ENCODE measurements at regions not wholly inside any gene's neighbourhood (a gene's known extent, or its start where the extent isn't known, plus 50 kb on each side); places are given as distances from the start of the nearest gene placed in this dataset.

DNA sequence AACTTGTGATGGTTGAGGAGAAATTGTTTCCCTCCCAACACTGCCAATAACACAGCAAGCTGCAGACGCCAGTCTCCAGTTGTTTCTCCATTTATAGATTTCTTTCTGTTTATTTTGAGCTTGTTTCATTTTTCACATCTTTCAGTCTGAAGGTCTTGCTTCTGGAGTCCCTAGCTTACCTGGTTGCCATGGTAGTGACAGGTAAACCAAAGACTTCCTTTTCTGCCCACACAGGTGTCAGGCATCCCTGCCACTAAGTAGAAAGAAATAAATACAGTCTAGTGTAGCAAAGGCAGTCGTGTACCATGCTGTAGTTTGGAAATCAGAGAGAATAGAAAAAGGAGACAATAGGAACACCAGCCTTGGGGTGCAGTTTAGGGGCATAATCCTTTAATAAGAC, 82.8 kb downstream of the MARCHF4 start:
- DNase-seq (no peak), ATAC-seq (no peak)
- intact Hi-C loops (cut with DNase I) = no loop called here

DNA sequence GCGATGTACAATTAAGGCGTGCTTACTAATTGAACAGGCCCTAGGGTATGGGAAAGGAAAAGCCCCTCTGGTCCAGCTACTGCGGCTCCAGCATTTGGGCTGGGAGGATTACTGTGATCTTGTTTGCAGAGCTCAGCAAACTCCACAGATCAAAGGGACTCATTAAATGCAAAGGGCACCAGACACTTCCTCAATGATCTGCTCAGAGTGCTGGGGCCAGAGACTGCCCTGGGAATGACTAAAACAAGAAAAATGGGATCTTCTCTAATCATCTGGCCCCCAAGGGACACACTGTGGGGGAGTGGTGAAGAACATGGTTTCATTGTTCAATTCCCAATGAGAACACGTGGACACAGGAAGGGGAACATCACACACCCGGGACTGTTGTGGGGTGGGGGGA, 85.0 kb downstream of the MARCHF4 start:
- ATAC-seq = no peak
- intact Hi-C loops (cut with DNase I) = no loop called here
- DNase-seq = no peak

DNA sequence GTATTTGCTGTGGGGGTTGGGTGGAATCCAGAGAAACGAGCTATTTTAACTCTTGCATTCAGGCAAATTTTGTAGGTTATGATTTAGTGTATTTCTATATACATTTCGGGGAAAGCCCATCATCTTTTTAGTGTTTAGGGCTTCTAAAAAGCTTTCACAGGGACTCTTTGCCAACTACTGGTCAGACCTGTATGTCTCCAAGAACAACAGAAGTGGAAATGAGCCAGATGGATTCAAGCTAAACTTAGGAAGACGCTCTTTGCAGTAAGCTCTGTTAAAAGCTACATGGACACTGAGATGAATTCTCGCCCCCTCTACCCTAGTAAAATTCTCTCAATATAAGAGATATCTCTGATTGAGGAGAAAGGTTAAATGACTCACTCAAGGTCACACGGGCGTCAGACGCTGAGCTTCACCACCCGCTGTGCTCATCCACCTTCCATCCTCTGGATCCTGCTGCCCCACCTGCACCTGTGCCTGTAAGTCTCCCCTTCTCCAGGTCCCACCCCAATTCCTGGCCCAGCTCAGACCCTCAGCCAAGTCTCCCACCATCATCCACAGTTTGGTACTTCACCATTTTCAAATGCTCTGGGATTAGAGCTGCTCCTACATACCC, 85.6 kb downstream of the MARCHF4 start:
- no peak for DNase-seq

DNA sequence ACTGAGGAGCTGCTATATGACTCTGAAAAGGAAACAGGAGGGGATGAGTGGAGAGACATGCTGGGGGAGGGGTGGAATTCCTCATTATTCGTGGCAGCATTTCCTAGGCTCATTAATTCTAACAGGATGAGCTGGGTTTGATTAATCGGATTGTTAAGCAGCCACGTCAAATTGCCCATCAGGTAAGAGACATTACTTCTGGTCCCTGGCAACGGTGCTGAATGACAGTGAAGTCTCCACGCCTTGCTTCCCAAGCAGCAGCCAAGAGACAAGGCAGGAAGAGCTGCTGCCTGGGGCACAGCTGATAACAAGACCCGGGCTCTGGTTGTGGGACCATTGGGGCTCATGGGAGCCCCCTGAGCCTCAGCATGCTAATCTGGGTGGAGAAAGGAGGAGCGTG, 86.6 kb downstream of the MARCHF4 start:
- intact Hi-C loops (cut with DNase I) = no loop called here
- DNase-seq (no peak), ATAC-seq (no peak)

More for the DNA sequence above, 85.6 kb downstream of the MARCHF4 start:
- no peak for ATAC-seq
- intact Hi-C loops (cut with DNase I) = no loop called here

DNA sequence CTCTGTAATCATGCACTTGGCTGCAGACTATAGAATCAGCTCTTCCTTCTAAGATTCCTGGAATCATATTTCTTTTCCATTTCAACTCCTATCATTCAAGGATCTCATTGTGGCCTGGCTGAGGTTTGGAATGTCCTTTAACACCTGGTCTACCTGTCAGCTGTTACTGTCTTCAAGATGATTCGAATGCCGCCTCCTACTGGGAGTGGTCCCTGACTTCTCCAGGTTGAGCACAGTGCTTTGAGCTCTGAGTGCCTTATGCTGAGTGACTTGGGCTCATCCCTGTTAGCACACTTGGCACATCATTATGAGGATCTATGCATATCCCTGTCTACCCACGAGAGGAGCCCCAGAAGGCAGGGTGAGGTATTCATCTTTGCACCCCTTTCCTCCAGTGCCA, 87.6 kb downstream of the MARCHF4 start:
- DNase-seq (no peak), ATAC-seq (no peak)
- intact Hi-C loops (cut with DNase I) = no loop called here

DNA sequence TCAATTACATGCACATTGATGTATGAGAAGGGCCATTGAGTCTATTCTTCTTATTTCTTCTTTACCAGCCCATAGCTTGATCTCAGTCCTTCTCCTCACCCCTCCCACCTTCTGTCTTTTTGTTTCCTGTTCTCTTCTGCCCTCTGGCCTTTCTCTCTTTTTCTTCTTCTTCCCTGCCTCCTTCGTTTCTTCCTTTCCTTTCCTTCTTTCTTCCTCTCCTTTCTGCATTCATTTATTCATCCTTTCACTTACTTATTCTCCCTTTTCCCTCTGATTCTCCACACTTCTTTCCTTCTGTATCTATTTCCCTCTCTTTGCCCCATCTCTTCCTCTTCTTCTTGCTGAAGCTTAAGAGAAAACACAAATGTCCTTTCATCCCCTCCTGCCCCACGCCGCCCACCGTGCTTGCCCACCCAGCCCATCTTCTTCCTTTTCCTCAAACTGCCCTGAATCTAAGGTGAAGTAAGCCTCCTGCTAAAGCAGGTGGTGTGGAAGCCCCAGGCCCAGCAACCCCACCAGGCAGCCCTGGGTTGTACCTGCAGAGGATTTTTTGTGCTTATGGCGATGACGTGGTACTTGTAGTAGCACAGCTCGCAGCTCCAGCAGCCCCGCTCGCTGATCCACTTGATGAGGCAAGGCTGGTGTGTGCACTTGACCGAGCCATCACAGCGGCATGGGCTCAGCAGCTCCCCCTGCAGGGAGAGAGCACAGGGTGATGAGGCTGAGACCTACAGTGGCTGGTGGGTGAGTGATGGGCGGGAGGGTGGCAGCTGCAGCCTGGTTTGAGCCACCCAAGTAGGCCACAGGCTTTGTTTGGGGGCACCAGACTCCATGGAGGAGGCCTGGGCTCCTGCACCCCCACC, 89.0 kb downstream of the MARCHF4 start:
- DNase-seq (no peak), ATAC-seq (no peak)
- intact Hi-C loops (cut with DNase I) = no loop called here

DNA sequence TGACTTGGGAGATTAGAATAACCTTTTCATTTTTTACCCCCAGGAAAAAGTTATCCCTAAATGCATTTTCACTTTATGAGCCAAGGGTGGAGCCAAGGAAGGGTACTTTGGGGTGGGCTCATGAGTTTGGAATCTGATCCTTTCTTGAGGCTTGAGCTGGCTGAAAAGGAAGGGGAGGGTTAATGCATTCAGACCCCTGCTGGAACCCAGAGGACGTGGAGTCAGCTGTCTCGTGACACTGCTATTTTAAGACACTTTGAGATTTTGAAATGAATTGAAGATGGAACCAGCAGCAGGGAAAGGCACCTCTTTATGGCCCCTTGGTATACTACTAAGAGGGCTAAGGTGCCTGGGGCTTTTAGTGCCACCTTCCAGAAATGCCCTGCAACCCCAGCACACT, 90.4 kb downstream of the MARCHF4 start:
- intact Hi-C loops (cut with DNase I) = no loop called here
- ATAC-seq = no peak
- no peak for DNase-seq

DNA sequence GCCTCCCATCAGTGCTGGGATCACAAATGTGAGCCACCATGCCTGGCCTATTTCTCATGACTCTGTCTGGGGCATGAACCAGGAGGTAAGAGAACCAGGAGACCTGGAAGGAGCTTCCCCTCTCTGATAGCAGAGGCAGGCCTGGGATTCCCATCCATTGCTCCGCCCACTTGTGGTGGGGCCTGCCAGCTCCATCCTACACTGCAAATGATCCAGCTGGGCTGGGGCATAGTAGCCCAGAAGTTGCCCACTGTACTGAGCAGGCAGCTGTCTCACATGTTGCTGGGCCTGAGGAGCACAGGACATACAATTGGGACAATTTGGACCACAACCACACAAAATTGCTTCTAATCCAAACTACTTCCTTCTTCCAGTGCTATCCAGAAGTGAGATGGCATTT, 91.0 kb downstream of the MARCHF4 start:
- no peak for DNase-seq

DNA sequence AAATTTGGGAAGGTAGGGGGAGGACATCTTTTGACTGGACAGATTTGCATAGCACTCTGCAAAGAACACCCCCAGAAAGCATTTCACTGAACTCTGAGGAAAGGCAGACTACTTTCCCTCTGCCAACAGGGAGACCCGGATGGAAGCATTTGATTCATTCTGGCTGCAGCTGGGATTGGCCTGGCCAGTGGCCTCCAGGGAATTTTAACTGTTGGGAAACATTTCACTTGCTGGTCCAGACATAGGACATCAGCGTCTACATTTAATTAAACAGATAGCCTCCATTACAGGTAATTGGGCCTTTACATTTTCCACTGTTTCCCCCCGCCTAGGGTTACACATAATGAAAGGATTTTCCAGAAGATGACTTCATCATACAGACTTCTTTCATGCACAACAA, 92.8 kb downstream of the MARCHF4 start:
- intact Hi-C loops (cut with DNase I) = no loop called here
- ATAC-seq (peak; percentile 19 to 68), DNase-seq (no peak)

More for the DNA sequence above, 91.0 kb downstream of the MARCHF4 start:
- intact Hi-C loops (cut with DNase I) = no loop called here
- ATAC-seq = no peak

DNA sequence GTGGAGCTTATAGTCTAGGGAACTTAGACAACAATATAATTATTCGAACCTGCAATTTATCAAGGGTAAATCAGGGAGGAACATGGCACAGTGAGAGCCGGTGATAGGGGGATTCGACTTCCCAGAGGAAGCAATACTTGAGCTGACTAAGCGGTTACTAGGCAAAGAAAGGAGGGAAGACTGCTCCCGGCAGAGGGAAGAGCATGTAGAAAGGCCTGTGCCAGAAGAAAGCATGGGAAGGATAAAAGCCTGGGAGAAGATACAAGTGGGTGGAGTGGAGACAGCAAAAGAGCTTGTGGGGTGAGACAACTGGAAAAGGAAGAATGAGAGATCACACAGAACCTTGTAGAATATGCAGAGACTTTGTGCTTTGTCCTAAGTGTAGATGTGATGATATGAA, 93.3 kb downstream of the MARCHF4 start:
- DNase-seq (no peak), ATAC-seq (no peak)
- intact Hi-C loops (cut with DNase I) = no loop called here

DNA sequence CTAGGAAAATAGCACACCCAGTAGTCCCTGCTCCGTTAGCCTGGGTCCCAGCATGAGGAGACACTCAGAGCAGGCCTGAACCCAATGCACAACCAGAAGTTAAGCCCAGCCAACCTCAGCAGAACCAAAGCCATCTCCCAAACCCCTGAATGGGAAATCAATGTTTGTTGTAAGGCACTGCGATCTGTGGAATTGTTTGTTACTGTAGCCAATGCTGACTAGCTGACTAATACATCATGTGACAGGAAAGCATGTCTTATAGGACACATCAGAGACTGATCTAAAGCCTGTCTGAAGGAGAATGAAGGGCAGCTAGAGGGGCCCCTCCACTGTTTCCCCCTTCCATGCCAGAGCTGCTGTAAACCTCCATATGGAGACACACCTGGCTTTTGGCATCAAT, 96.4 kb downstream of the MARCHF4 start:
- no peak for DNase-seq
- ATAC-seq = no peak
- intact Hi-C loops (cut with DNase I) = no loop called here

DNA sequence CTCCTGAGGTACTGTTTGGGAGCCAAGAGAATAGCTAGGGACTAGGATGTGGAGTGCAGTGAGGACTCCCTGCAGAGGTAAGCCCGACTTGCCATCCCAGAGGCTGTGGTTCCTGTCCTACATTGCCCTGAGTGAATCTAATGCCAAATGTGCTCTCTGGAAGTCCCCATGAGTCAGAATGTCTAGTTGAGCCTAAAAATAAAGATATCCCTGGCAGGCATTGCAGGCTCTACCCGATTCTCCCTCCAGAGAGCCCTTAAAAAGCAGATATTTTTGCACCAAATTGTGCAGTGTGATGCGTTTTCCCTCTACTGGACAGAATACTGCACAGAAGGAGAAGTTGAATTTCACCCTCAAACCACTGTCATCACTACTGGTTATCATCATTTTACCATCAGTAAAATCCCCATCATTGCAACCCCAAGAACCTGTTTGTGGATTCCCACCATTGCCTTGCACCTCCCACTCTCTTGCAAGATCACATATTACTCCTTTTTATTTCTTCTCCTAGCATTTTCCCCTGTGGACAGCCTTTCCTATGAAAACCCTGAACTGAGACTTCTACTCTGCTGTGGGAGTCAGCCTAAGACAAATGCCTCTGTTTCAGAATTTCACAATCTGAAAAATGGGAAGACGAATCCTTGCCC, 98.0 kb downstream of the MARCHF4 start:
- DNase-seq (no peak), ATAC-seq (peak in 1 of 2 donors; percentile 27)
- intact Hi-C loops (cut with DNase I) = no loop called here

DNA sequence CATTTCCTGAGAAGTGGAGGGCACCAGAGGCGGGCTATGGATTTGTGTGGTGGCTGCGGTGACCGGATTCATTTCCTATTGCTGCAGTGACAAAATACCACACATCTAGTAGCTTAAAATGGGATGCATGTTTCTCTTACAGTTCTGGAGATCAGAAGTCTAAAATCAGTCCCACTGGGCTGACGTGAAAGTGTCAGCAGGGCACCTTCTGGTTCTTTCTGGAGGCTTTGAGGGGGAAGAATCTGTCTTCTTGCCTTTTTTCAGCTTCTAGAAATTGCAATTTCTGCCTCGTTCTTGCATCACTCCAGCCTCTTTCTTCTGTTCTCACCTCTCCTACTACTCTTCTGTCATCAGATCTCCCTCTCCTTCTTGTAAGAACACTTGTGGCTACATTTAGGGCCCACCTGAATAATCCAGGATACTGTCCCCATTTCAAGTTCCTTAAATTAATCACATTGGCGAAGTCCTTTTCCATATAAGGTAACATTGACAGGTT, 111.2 kb downstream of the MARCHF4 start:
- ATAC-seq (no peak), DNase-seq (no peak)
- intact Hi-C loops (cut with DNase I) = no loop called here

DNA sequence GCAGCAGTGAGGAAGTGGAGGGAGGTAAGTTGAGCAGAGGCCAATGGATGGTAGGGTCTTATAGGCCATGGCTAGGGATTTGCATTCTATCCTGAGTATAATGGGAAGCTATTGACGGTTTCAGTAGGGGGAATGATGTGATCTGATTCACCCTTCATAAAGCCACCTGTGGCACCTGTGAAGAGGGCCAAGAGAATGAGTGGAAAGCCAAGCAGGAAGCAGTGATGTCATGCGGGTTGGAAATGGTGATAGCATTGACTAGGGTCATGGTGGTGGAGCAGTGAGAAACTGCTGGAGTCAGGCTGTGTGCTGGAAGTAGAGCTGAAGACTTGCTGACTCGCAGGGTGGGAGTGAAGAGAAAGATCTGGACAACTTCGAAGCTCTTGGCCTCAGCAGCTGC, 111.7 kb downstream of the MARCHF4 start:
- intact Hi-C loops (cut with DNase I) = no loop called here
- DNase-seq = no peak
- ATAC-seq = no peak

DNA sequence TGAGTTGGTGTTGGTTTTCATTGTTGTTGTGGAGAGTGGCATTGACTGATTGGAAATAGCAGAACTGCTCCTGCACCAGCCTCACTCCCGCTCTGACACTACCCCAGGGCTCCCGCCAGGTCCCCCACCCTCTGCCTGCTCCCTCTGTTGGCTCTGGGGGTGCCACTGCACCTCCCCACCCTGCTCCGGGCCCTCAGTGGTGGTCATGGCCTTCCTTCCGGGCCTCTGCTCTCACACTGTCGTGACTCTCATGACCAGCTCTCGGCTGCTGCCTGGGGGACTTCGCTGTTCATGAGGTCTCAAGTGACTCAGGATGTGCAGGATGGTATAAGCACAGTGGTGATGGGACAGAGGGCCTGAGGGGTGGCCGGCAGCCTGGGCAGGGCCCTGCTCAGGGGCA, 113.2 kb downstream of the MARCHF4 start:
- ATAC-seq = no peak
- intact Hi-C loops (cut with DNase I) = no loop called here
- no peak for DNase-seq

DNA sequence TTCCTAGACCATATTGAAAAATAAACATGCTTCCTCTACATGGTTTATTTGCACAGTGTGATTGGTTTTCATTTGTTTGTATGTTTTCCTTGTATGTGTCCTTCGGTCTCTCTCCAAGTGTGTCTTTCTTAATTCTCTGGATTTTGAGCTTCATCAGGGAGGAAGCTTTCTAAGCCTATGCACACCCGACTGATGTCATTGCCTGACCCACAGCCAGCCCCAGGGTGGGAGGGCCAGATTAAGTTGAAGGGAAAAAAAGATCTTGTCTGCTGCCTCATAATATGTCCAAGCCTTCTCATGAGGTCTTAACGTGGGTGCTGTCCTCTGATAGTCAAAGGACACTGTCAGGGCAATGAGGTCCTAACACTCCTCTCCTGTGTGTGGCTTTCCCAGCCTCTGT, 115.2 kb downstream of the MARCHF4 start:
- no peak for DNase-seq
- no peak for ATAC-seq
- intact Hi-C loops (cut with DNase I) = no loop called here
